ENCODE measurements at regions not wholly inside any gene's neighbourhood (a gene's known extent, or its start where the extent isn't known, plus 50 kb on each side); places are given as distances from the start of the nearest gene placed in this dataset.

GRCh38 chr20:6611911-6612605 lies 155.4 kb upstream of the BMP2 start:
- ATAC-seq = no peak
- Mint-ChIP-seq H3K4me1 (ENCODE audit: low read depth in 2 of 2) (peaks cover 16 to 23% of the 10 kb centered on the region in 2 donors), H3K9me3 (peaks cover 4% of the 10 kb centered on the region), H3K27me3 (peaks cover 0 to 3% of the 10 kb centered on the region in 2 donors), H3K4me3 (peak overlapping the region; percentile 7), H3K27ac (peak overlapping the region in 1 of 2 donors; percentile 24), H3K36me3 (no peaks in the 10 kb centered on the region)
- no peak for DNase-seq (ENCODE audit: low spot score)

GRCh38 chr20:6606651-6607050 lies 160.8 kb upstream of the BMP2 start:
- Mint-ChIP-seq H3K4me3 (no peak overlapping the region), H3K27me3 (peaks cover 0 to 10% of the 10 kb centered on the region in 2 donors), H3K36me3 (no peaks in the 10 kb centered on the region), H3K4me1 (ENCODE audit: low read depth in 2 of 2) (peaks cover under 1 to 1% of the 10 kb centered on the region in 2 donors), H3K27ac (no peak overlapping the region), H3K9me3 (peaks cover under 1% of the 10 kb centered on the region)
- DNase-seq (ENCODE audit: low spot score) (no peak), ATAC-seq (no peak)

- no peak for ATAC-seq
- DNase-seq (ENCODE audit: low spot score) = no peak
- peaks cover 3% of the 10 kb centered on the region for H3K9me3 Mint-ChIP-seq
- peaks cover 0 to 10% of the 10 kb centered on the region in 2 donors for H3K27me3 Mint-ChIP-seq
- H3K36me3 Mint-ChIP-seq = no peaks in the 10 kb centered on the region
- H3K27ac Mint-ChIP-seq = no peak overlapping the region
- H3K4me1 Mint-ChIP-seq (ENCODE audit: low read depth in 2 of 2) = peaks cover 5 to 11% of the 10 kb centered on the region in 2 donors
- H3K4me3 Mint-ChIP-seq = no peak overlapping the region
These were observed 162.2 kb upstream of the BMP2 start for GRCh38 chr20:6605055-6605935.

- no peak overlapping the region for H3K4me3 Mint-ChIP-seq
- peaks cover 5 to 16% of the 10 kb centered on the region in 2 donors for H3K4me1 Mint-ChIP-seq (ENCODE audit: low read depth in 2 of 2)
- no peak for DNase-seq (ENCODE audit: low spot score)
- H3K27me3 Mint-ChIP-seq = peaks cover 0 to 10% of the 10 kb centered on the region in 2 donors
- ATAC-seq = no peak
- H3K9me3 Mint-ChIP-seq = peaks cover 3% of the 10 kb centered on the region
- no peaks in the 10 kb centered on the region for H3K36me3 Mint-ChIP-seq
- H3K27ac Mint-ChIP-seq = no peak overlapping the region
These were observed 163.3 kb upstream of the BMP2 start for GRCh38 chr20:6604179-6604578.

- H3K27ac Mint-ChIP-seq = no peak overlapping the region
- no peaks in the 10 kb centered on the region for H3K36me3 Mint-ChIP-seq
- peak; percentile 31 to 59 for ATAC-seq
- H3K27me3 Mint-ChIP-seq = peaks cover 0 to 5% of the 10 kb centered on the region in 2 donors
- no peak for DNase-seq (ENCODE audit: low spot score)
- no peak overlapping the region for H3K4me3 Mint-ChIP-seq
- peaks cover 5 to 16% of the 10 kb centered on the region in 2 donors for H3K4me1 Mint-ChIP-seq (ENCODE audit: low read depth in 2 of 2)
- H3K9me3 Mint-ChIP-seq = peaks cover 3% of the 10 kb centered on the region
These were observed 167.4 kb upstream of the BMP2 start for GRCh38 chr20:6599876-6600735.

- H3K36me3 Mint-ChIP-seq = no peaks in the 10 kb centered on the region
- H3K4me3 Mint-ChIP-seq = no peak overlapping the region
- H3K27ac Mint-ChIP-seq = no peak overlapping the region
- DNase-seq (ENCODE audit: low spot score) (no peak), ATAC-seq (no peak)
- H3K9me3 Mint-ChIP-seq = no peaks in the 10 kb centered on the region
- peaks cover 0 to 9% of the 10 kb centered on the region in 2 donors for H3K4me1 Mint-ChIP-seq (ENCODE audit: low read depth in 2 of 2)
- peaks cover 0 to 7% of the 10 kb centered on the region in 2 donors for H3K27me3 Mint-ChIP-seq
These were observed 171.8 kb upstream of the BMP2 start for GRCh38 chr20:6595704-6596103.

- H3K36me3 Mint-ChIP-seq = no peaks in the 10 kb centered on the region
- H3K9me3 Mint-ChIP-seq = no peaks in the 10 kb centered on the region
- peaks cover 0 to 9% of the 10 kb centered on the region in 2 donors for H3K27me3 Mint-ChIP-seq
- H3K4me1 Mint-ChIP-seq (ENCODE audit: low read depth in 2 of 2) = no peaks in the 10 kb centered on the region
- ATAC-seq (no peak), DNase-seq (ENCODE audit: low spot score) (no peak)
- H3K4me3 Mint-ChIP-seq = no peak overlapping the region
- no peak overlapping the region for H3K27ac Mint-ChIP-seq
These were observed 176.4 kb upstream of the BMP2 start for GRCh38 chr20:6590891-6591637.

- Mint-ChIP-seq H3K36me3 (no peaks in the 10 kb centered on the region), H3K27ac (no peak overlapping the region), H3K4me3 (no peak overlapping the region), H3K9me3 (no peaks in the 10 kb centered on the region), H3K4me1 (ENCODE audit: low read depth in 2 of 2) (no peaks in the 10 kb centered on the region), H3K27me3 (peaks cover 0 to 4% of the 10 kb centered on the region in 2 donors)
- DNase-seq (ENCODE audit: low spot score) (no peak), ATAC-seq (no peak)
These were observed 179.2 kb upstream of the BMP2 start for GRCh38 chr20:6588296-6588695.

- H3K27ac Mint-ChIP-seq = no peak overlapping the region
- H3K27me3 Mint-ChIP-seq = peaks cover 0 to 5% of the 10 kb centered on the region in 2 donors
- H3K4me3 Mint-ChIP-seq = no peak overlapping the region
- no peaks in the 10 kb centered on the region for H3K9me3 Mint-ChIP-seq
- ATAC-seq = peak in 1 of 2 donors; percentile 60
- peak; percentile 61 for DNase-seq (ENCODE audit: low spot score)
- H3K4me1 Mint-ChIP-seq (ENCODE audit: low read depth in 2 of 2) = no peaks in the 10 kb centered on the region
- H3K36me3 Mint-ChIP-seq = no peaks in the 10 kb centered on the region
These were observed 184.2 kb upstream of the BMP2 start for GRCh38 chr20:6583134-6583738.

- H3K27ac Mint-ChIP-seq = no peak overlapping the region
- DNase-seq (ENCODE audit: low spot score) = no peak
- H3K9me3 Mint-ChIP-seq = no peaks in the 10 kb centered on the region
- H3K36me3 Mint-ChIP-seq = no peaks in the 10 kb centered on the region
- ATAC-seq = no peak
- H3K4me3 Mint-ChIP-seq = no peak overlapping the region
- H3K4me1 Mint-ChIP-seq (ENCODE audit: low read depth in 2 of 2) = no peaks in the 10 kb centered on the region
- peaks cover 0 to 5% of the 10 kb centered on the region in 2 donors for H3K27me3 Mint-ChIP-seq
These were observed 185.0 kb upstream of the BMP2 start for GRCh38 chr20:6582449-6582848.

GRCh38 chr20:6580486-6580885 lies 187.0 kb upstream of the BMP2 start:
- no peaks in the 10 kb centered on the region for H3K4me1 Mint-ChIP-seq (ENCODE audit: low read depth in 2 of 2)
- H3K27ac Mint-ChIP-seq = no peak overlapping the region
- peaks cover 0 to 5% of the 10 kb centered on the region in 2 donors for H3K27me3 Mint-ChIP-seq
- H3K36me3 Mint-ChIP-seq = no peaks in the 10 kb centered on the region
- H3K4me3 Mint-ChIP-seq = no peak overlapping the region
- no peaks in the 10 kb centered on the region for H3K9me3 Mint-ChIP-seq
- DNase-seq (ENCODE audit: low spot score) = no peak
- ATAC-seq = no peak

- H3K36me3 Mint-ChIP-seq = no peaks in the 10 kb centered on the region
- DNase-seq (ENCODE audit: low spot score) = no peak
- peaks cover 1% of the 10 kb centered on the region for H3K9me3 Mint-ChIP-seq
- H3K27ac Mint-ChIP-seq = no peak overlapping the region
- H3K27me3 Mint-ChIP-seq = peaks cover 1 to 5% of the 10 kb centered on the region in 2 donors
- H3K4me1 Mint-ChIP-seq (ENCODE audit: low read depth in 2 of 2) = no peaks in the 10 kb centered on the region
- no peak overlapping the region for H3K4me3 Mint-ChIP-seq
- ATAC-seq = no peak
These were observed 187.7 kb upstream of the BMP2 start for GRCh38 chr20:6579824-6580223.

GRCh38 chr20:6579417-6579816 lies 188.1 kb upstream of the BMP2 start:
- Mint-ChIP-seq H3K4me1 (ENCODE audit: low read depth in 2 of 2) (no peaks in the 10 kb centered on the region), H3K27me3 (peaks cover 5 to 10% of the 10 kb centered on the region in 2 donors), H3K27ac (no peak overlapping the region), H3K9me3 (peaks cover 5% of the 10 kb centered on the region), H3K36me3 (no peaks in the 10 kb centered on the region), H3K4me3 (no peak overlapping the region)
- DNase-seq (ENCODE audit: low spot score) = no peak
- ATAC-seq = no peak
